OCI-LY7 (cell line): ENCODE measurements at regions not wholly inside any gene's neighbourhood (a gene's known extent, or its start where the extent isn't known, plus 50 kb on each side); places are given as distances from the start of the nearest gene placed in this dataset.

Experiments used
- BruUV-seq: library from RNA; stranded (reverse); fragments of 400-500 nt; replicated peaks from 2 replicates; lab custom pipeline; 2021; lab: Mats Ljungman, UMichigan
- CTCF ChIA-PET: fragments of 300-600 bp; sonication (Branson Sonifier 250); formaldehyde crosslinking; loops from one replicate; lab custom pipeline; 2022; ENCODE audit warnings: antibody characterized with exemption; ENCODE audit not compliant: unreplicated experiment; lab: Charles Lee
- POLR2A ChIA-PET: fragments of 300-600 bp; sonication (Branson Sonifier 250); formaldehyde crosslinking; loops from one replicate; lab custom pipeline; 2022; ENCODE audit warnings: antibody characterized with exemption; lab: Charles Lee
- DNase-seq: peaks from one replicate; pipeline ENCODE4 v3.0.0-alpha.2; 2015; ENCODE audit warnings: low spot score
- H2AFZ ChIP-seq: fragments of 200-600 bp; sonication (generic), shearing (Covaris generic); 2 replicates; pipeline ENCODE4 v1.6.1; 2014; ENCODE audit warnings: mild to moderate bottlenecking, antibody characterized with exemption, low read length, moderate library complexity
- H3K27ac ChIP-seq: fragments of 200-600 bp; sonication (generic); 2 replicates; pipeline ENCODE4 v1.5.1; 2014; ENCODE audit warnings: mixed run types, low read depth, mild to moderate bottlenecking, moderate library complexity, low read length, inconsistent platforms; ENCODE audit not compliant: poor library complexity, severe bottlenecking
- H3K36me3 ChIP-seq: fragments of 200-600 bp; sonication (generic); 2 replicates; pipeline ENCODE4 v1.6.1; 2014; ENCODE audit warnings: mild to moderate bottlenecking, antibody characterized with exemption, low read length, moderate library complexity, mixed read lengths; ENCODE audit not compliant: insufficient read depth
- H3K4me1 ChIP-seq: fragments of 200-600 bp; sonication (generic); 2 replicates; pipeline ENCODE4 v1.5.1; 2014; ENCODE audit warnings: mild to moderate bottlenecking, low read length; ENCODE audit not compliant: insufficient read depth, poor library complexity, severe bottlenecking
- H3K4me2 ChIP-seq: fragments of 200-600 bp; sonication (generic); 2 replicates; pipeline ENCODE4 v1.6.1; 2014; ENCODE audit warnings: mild to moderate bottlenecking, low read length
- H3K4me3 ChIP-seq: fragments of 200-600 bp; sonication (generic); 2 replicates; pipeline ENCODE4 v1.5.1; 2014; ENCODE audit warnings: mild to moderate bottlenecking, low read depth, low read length; ENCODE audit not compliant: poor library complexity, severe bottlenecking
- H3K79me2 ChIP-seq: fragments of 200-600 bp; sonication (generic); 2 replicates; pipeline ENCODE4 v1.6.1; 2016; ENCODE audit warnings: low read depth, mild to moderate bottlenecking, low read length, moderate library complexity, mixed read lengths; ENCODE audit not compliant: insufficient read depth
- H3K9me2 ChIP-seq: fragments of 200-600 bp; sonication (generic); 2 replicates; pipeline ENCODE4 v1.6.1; 2016; ENCODE audit warnings: mild to moderate bottlenecking, low read length, mixed read lengths; ENCODE audit not compliant: insufficient read depth
- H3K9me3 ChIP-seq: fragments of 200-600 bp; sonication (generic); 2 replicates; pipeline ENCODE4 v1.6.1; 2014; ENCODE audit warnings: mild to moderate bottlenecking, mixed run types, low read length, mixed read lengths
- H4K20me1 ChIP-seq: fragments of 200-600 bp; sonication (generic); 2 replicates; pipeline ENCODE4 v1.6.1; 2014; ENCODE audit warnings: mild to moderate bottlenecking, antibody characterized with exemption, low read length, moderate library complexity, mixed read lengths; ENCODE audit not compliant: insufficient read depth
- CTCF ChIP-seq: fragments of 200-600 bp; sonication (generic); conservative IDR thresholded peaks from 2 replicates; pipeline ENCODE4 v1.5.1; 2014; ENCODE audit warnings: mild to moderate bottlenecking, antibody characterized with exemption, low read length, moderate library complexity, mixed read lengths
- EZH2phosphoT487 ChIP-seq: fragments of 200-600 bp; sonication (generic); IDR thresholded peaks from 2 replicates; pipeline ENCODE4 v1.6.1; 2018; ENCODE audit warnings: low read depth, borderline replicate concordance, mild to moderate bottlenecking, mixed run types, antibody characterized with exemption, low read length, moderate library complexity, mixed read lengths
- intact Hi-C: fragments of 100-400 bp; cut with micrococcal nuclease; formaldehyde crosslinking; loops from one replicate; pipeline ENCODE4 v1.10.0; 2022; ENCODE audit not compliant: unreplicated experiment

GRCh38 chr11:15609445-15609844, 494.7 kb downstream of the INSC start:
- Histone ChIP-seq H3K4me3 (no peak overlapping the region), H3K9me2 (no peaks in the 10 kb centered on the region), H2AFZ (no peak overlapping the region), H3K9me3 (no peaks in the 10 kb centered on the region), H3K79me2 (no peaks in the 10 kb centered on the region), H3K36me3 (no peaks in the 10 kb centered on the region), H3K27ac (no peak overlapping the region), H3K4me2 (no peak overlapping the region), H4K20me1 (no peaks in the 10 kb centered on the region), H3K4me1 (no peaks in the 10 kb centered on the region)
- ChIA-PET POLR2A (no interaction called here), CTCF (no interaction called here)
- DNase-seq: no peak
- BruUV-seq: no TSS peak
- intact Hi-C loops: no loop called here
- TF ChIP-seq CTCF (no peak), EZH2phosphoT487 (no peak)

- no peak for DNase-seq
- no peak overlapping the region for H3K4me2 ChIP-seq
- no peak overlapping the region for H2AFZ ChIP-seq
- TF ChIP-seq CTCF (no peak), EZH2phosphoT487 (no peak)
- no peaks in the 10 kb centered on the region for H3K9me2 ChIP-seq
- ChIA-PET CTCF (no interaction called here), POLR2A (interaction anchor here (1.1 to 2.1 kb wide), 2 partner anchors 19 to 28 kb away, joined by 4 to 5 read pairs; no protein-coding TSS in a partner anchor)
- H3K4me3 ChIP-seq: no peak overlapping the region
- H3K79me2 ChIP-seq: no peaks in the 10 kb centered on the region
- BruUV-seq: no TSS peak
- no peaks in the 10 kb centered on the region for H3K9me3 ChIP-seq
- H3K36me3 ChIP-seq: no peaks in the 10 kb centered on the region
- no peaks in the 10 kb centered on the region for H3K4me1 ChIP-seq
- H3K27ac ChIP-seq: no peak overlapping the region
- no peaks in the 10 kb centered on the region for H4K20me1 ChIP-seq
- intact Hi-C loops: no loop called here
These were observed 496.2 kb downstream of the INSC start for GRCh38 chr11:15610881-15611280.

- ChIA-PET POLR2A (interaction anchor here (0.6 kb wide), 1 partner anchor 16 kb away, joined by 3 read pairs; no protein-coding TSS in a partner anchor), CTCF (no interaction called here)
- DNase-seq: no peak
- Histone ChIP-seq H3K9me2 (no peaks in the 10 kb centered on the region), H3K4me3 (no peak overlapping the region), H3K4me2 (no peak overlapping the region), H3K79me2 (no peaks in the 10 kb centered on the region), H2AFZ (no peak overlapping the region), H3K36me3 (no peaks in the 10 kb centered on the region), H3K4me1 (no peaks in the 10 kb centered on the region), H4K20me1 (no peaks in the 10 kb centered on the region), H3K27ac (no peak overlapping the region), H3K9me3 (no peaks in the 10 kb centered on the region)
- TF ChIP-seq CTCF: no peak
- intact Hi-C loops: no loop called here
- no TSS peak for BruUV-seq
These were observed 498.5 kb downstream of the INSC start for GRCh38 chr11:15613251-15613650.
